NCI-H748 treated with DMSO at 0.1 percent for 48 hours (cell line): ENCODE measurements at regions not wholly inside any gene's neighbourhood (a gene's known extent, or its start where the extent isn't known, plus 50 kb on each side); places are given as distances from the start of the nearest gene placed in this dataset.
"Not testable (repeated sequence)": the region's sequence is repeated elsewhere in the genome, so short reads cannot be mapped to it uniquely, and the experiment has no call there.

ENCODE experiments used
- DNase-seq: peaks from one replicate; lab custom pipeline; 2025; lab: John Stamatoyannopoulos, UW

DNA sequence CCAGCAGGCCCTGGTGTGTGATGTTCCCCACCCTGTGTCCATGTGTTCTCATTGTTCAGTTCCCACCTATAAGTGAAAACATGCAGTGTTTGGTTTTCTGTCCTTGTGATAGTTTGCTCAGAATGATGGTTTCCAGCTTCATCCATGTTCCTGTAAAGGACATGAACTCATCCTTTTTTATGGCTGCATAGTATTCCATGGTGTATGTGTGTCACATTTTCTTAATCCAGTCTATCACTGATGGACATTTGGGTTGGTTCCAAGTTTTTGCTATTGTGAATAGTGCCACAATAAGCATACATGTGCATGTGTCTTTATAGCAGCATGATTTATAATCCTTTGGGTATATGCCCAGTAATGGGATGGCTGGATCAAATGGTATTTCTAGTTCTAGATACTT is 130.4 kb upstream of the FHL2 start:
- not testable (repeated sequence) for DNase-seq

DNA sequence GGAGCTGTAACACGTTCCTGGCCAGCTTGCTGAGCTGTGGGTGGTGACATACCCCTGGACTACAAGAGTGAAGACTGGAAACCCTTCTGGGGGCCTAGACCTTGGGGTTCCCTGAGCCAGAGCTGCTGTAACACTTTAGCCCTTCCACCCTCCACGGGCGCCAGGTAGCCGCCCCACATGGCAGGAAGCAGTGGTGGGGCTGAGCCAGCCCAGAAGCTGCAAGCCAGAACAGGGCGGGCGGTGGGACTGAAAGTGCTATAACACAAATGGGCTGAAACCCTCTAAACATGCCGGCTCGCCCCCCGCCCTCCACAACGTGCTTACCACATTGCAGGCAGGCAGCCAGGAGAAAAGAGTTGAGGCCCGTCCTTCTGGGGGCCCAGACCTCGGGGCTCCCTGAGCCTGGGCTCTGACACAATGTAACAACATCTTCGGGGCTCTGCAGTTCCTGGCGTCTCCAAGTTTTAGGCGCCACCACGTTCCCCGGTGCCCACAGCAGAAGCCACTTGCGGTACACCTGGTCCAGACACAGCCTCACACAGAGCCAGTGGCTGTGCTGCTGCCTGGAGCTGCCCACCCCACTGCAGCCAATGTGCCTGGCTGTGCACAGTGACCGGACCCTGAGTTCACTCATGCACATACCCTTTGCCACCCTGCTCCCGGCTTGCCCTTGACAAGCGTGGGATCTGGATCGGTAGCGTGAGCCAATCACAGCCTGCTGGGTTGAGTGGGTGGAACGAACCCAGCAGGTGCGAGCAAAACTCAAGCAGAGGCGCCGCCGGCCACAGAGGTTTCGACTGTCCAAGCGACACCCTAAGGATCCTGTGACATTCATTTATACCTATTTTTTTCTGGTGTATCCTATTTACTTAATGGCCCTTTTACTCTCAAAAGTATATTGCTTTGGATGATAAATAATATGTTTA is 127.4 kb upstream of the FHL2 start:
- no peak for DNase-seq

DNA sequence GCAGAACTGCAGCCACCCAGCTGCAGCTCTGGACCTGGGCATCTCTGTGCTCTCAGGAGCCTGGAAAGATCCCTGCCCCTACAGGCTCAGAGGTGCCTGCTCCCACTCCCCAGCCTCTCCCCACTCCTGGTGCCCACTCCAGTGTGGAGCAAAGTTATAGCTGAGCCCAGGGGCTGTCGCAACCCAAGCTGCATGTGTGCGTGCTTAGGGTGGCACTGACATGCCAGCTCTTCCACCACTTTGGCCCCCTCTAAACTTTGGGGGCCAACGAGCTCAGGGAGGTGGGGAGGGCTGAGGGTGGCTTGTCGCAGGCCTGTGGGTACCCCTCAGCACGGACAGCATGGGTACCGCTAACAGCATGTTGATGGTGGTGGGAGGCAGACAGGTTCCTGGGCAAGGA is 126.3 kb upstream of the FHL2 start:
- DNase-seq, result no peak

DNA sequence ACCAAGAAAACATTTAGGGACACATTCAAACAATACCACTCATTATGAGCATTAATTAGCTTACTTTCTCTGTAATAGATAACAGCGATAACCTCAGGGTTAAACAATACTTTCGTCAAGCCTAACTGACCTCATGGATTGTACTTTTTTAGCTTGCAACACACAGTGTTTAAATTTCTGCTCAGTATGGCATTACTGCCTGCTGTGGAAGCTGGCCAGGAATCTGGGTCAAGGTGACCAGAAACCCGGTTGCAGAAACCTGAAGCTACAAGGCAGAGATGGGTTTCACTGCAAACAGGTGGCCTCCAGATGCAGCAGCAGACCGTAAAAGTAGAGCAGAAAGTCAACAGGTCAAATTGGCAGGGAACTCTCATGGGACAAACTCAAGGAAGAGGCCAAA is 123.8 kb upstream of the FHL2 start:
- no peak for DNase-seq

DNA sequence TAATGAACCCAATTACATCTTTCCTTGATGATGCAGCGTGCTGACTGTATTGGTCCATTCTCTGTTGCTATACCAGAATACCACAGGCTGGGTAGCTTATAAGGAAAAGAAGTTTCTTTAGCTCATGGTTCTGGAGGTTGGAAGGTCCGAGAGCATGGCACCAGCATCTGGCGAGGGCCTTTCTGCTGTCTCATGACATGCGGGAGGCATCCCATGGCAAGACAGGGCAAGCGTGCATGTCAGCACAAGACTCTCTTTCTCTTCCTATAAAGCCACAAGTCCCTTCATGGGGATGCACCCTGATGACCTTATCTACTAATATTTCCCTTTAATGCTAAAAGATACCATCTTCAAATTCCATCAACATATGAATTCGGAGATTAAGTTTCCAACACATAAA is 122.8 kb upstream of the FHL2 start:
- DNase-seq, result no peak

DNA sequence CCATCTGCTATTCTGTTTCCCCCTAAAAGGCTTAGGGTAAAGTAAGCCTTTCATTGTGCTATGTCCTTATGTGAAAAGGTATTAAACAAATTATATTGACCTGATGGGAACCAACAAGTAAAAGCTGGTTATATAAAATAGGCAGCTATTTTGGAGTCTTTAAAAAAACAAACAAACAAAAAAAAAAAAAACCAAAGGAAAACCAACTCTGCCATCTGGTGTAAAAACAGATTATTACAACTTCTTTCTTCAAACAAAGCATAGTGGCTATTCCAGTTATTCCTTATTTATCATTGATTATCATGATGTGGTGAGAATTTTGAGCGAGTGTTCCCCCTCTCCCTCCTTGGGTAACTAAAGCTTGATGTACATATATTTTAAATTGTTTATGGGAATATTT is 122.3 kb upstream of the FHL2 start:
- no peak for DNase-seq

DNA sequence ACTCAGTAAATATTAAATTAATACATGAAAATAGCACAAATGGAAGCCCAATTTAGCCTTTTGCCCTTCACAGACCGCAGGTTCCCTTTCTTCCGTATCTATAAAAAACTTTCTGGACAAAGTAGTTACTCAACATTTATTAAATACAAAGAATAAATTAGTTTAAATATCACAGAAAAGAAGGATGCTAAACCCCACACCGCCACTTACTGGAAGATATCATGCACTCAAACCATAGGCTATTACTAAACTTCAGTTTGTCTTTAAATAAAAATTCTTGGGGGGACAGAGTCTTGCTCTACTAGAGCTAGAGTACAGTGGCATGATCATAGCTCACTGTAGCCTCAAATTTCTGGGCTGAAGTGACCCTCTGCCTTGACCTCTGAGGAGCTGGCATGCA is 120.7 kb upstream of the FHL2 start:
- no peak for DNase-seq

DNA sequence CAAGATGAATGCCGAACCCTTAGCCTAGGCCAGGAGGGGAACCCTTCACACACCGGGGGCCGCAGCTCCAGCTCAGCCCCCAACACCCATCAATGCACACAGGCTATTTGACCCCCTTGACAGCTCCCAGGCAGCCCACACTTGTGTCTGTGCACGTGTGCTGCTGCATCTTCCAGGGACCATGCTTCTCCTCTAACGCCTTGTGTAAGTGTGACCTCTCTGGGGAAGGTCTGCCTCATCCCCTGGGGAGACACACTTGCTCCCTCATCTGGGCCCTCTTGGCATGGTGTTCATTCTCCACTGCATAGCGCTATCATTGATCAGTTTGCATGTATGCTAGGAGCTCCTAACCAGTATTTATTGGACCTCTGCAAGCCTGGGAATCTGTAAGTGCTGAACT is 120.0 kb upstream of the FHL2 start:
- DNase-seq, result no peak

DNA sequence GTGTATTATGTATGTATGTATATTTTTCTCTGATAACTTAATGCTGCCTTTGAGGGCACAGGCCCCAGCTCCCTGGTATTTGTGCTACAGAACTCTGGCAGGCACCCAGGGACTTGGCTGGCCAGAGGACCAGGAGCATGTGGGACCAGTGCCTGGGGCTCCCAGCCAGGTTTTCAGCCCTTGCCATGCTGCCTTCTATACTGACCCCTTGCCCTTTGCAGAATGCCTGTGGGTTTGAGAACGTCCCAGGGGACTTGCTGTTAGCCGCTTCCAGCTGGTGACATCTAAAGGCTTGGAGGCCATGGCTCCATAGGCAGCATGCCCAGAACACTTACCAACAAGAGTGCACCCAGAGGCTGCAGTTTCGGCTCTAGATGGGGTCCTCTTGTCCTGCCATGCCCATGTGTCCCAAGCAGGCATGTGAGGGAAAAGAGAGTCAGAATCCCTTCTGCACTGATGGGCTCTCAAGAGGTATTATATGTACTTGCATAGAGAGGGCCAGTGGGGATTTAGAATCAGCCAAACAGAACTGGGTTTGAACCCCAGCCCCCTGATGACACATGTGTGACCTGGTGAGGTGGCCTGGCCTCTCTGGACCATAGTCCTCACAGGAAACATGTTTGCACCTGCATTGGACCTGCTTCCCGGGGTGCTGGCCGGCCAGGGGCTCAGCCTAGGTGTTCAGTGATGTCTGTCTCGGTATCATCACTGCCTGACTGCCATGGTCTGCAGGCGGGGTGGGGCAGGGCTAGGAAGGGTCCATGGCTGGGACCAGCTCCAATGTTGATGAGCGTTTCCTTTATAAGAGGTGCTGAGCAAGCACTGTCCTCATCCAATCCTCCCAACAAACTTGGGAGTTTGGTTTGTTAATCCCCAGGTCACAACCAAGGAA is 119.2 kb upstream of the FHL2 start:
- DNase-seq, result no peak

DNA sequence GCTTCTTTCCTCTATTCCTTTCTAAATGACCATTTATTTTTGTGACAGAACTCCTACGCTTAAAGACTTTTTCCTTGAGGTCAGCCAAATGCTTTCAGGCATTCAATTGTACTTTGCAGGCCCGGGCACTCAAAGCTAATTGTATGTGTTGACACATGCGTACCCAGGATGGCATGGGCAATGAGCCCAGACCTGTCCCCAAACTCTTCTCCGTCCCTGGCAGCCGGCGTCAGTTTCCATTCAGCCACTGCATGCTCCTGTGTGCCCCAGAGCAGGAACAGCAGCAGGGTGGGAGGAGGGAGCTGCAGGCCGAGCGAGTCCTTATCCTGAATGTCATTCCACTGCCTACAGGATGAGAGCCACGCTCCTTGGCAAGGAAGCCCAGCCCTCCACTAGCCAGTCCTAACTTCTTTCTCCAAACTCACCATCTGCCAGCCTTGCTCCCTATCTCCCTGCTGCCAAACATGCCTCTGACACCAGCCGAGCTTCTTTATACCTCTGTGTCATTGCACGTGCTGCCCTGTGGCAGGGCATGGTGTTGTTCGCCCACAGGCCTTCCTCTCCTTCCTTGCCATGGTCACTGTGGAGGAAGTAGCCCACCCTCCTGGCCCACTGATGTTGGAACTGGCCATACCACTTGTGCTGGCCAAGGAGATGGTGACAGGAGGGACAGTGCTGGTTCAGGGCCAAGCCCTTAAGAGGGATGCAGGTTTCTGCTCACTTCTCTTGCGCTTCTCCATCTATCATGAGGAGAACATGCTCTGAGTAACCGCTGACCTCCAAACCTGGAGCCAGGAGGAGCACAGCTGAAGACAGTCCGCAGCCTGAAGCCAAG is 116.9 kb upstream of the FHL2 start:
- no peak for DNase-seq

DNA sequence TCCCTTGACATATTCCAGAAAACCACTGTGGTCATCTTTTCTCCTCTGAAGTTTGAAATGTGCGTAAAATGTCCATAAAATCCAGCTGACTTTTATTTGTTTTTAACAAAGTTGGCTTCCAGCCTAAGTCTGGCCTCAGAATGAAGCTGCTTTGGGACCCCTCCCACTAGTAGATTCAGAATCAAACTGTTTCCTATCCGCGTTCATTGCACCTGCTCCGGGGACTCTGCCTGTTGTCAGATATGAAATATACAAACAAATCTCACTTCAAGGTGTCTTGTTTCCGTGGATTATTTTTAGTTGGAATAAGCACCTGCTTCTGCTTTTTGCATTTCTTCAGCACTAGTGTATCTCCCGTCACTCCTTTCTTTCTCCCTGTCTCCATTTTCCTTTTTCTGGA is 115.7 kb upstream of the FHL2 start:
- no peak for DNase-seq

DNA sequence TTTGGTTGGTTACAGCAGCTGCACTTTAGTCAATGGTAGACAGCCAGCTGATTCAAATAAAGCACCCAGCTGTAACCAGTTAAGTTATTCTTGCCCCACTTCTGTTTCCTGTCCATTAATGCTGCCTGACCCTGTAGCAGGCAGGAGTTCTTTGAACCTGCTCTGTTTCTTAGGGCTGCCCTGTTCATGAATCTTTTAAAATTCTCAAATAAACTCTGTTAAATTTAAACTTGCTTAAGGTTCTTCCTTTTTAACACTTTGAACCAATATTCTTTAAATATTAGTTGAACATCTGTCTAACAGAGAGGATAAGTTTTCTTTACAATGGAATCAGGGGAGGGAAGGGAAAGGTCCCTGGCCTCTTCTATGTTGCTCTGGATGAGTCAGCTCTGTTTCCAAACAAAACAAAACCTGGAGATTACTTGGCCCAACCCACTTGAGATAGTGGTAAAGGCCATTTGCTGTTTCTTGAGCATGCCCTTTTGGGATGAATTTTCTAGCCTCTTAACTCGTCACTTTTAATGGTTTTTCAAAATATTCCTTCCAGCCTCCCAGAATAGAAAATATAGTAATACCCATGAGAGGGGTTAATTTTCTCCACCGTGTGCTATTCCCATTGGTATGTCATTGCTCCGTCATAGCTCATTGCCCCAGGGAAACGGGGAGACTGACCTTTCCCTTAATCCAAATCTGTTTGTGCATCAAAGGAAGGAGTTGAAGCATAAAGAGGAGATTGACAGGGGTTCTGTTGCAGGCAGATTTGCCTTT is 112.1 kb upstream of the FHL2 start:
- DNase-seq, result no peak

DNA sequence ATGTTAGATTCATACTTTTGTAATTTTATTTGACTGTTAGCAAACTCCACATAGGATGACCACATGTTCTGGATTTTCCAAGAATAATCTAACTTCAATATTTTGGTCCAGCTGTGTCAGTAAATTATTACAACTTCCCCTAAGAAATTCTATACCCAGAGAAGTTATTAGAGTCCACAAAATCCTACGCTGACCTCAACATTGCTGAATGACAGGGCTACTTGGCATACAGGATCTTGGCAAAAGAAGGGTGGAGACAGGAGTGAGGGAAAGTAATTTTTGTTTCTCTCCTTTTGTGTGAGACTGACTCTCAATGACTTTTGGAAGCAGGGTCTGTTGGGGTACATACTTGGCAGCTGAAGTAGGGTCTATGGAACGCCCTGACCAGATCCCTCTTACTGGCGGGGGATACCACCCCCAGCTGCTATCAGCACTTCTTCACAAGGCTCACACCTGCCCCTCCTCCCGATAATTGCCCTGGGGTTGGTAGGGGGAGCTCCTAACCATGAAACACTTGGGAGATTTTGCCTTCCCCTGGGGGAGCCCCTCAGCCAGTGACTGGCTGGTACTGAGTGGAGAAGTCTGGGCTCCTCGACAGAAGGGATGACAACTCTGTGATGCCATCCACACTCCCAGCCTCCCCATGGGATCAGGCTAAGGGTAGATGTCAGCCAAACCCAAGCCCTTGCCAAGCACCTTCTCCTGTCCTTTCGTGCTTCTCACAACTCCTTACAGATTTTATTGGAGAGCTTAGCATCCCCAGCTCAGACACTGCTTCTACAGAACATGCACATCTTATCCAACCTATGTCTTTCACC is 110.6 kb upstream of the FHL2 start:
- DNase-seq, result no peak

DNA sequence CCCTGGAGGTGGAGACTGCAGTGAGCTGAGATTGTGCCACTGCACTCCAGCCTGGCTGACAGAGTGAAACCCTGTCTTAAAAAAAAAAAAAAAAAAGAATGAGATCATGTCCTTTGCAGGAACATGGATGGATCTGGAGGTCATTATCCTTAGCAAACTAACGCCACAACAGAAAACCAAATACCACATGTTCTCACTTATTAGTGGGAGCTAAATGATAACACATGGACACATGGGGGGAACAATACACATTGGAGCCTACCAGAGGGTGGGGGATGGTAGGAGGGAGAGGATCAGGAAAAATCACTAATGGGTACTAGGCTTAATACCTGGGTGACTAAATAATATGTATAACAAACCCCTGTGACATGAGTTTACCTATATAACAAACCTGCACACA is 108.0 kb upstream of the FHL2 start:
- not testable (repeated sequence) for DNase-seq

DNA sequence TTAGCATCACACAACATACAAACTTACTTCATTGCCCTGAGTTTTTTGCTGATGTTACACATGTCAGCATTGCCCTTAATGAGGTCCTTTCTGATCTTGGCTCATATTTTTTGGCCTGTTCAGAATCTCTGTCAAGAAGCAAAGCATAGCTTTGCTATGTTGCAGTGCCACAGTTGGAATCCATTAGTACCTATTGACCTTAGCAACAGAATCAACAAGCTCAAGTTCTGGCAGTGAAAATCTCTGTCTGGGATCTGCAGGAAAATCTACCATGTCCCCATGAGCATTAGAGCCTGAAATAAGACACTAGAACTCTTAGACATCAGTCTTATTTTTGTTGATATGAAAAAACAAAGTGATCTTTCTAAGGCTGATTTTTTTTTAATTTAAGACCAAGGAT is 105.6 kb upstream of the FHL2 start:
- DNase-seq, result no peak

DNA sequence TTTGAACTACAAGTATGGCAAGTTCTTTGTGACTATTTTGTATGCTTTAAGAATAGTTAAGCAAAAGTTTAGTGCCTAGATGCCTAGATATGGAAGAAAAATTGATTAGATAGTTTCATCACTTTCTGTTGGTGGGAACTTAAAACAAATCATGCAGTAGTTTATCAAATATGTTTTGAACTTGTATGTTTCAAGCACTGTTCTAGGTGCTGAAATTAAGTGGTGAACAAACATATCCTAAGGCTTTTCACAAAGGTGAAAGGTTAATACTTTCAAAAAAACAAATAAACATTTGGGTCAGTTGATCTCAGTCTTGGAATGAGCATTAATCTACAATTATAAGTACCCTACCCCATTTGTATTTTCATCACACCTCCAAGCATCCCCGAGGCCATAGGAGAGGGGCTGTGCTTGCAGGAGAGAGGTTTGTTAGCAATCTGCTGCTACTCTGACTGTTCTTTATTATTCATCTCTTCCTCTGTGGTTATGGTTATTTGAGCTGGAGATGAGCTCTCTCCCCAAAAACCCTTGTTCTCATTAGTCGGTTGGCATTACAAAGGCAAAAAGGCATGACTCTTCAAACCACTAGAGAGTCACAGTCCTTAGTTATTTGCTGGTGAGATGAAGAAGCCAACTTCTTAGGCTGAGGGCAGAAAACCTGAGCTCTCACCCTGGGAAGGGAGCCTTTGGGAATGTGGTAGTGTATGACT is 103.9 kb upstream of the FHL2 start:
- DNase-seq, result no peak

DNA sequence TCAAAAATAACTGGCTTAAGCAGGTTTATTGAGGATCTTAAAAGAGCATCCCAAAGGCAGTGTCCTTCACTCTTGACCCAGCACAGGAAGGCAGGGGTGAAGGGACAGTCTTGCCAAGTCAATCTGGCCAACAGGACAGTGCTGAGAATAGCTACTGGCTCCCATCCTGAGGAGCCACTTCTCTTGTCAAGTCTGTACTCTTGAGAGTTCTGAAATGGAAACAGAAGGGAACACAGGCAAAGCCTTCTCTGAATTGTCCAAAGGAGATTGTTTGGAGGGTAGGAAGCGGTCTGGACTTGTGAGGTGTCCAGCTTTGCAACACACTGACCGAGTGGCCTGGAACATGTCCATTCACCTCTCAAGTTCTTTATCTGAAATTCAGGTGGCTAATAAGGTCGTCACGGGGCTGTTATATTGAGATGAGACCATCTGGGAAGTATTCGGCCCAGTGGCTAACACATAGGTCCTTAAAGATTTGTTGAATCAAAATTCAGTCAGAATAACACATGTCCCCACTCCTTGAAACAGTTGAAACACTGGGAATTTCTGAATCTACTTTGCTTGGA is 99.5 kb upstream of the FHL2 start:
- DNase-seq, result no peak

DNA sequence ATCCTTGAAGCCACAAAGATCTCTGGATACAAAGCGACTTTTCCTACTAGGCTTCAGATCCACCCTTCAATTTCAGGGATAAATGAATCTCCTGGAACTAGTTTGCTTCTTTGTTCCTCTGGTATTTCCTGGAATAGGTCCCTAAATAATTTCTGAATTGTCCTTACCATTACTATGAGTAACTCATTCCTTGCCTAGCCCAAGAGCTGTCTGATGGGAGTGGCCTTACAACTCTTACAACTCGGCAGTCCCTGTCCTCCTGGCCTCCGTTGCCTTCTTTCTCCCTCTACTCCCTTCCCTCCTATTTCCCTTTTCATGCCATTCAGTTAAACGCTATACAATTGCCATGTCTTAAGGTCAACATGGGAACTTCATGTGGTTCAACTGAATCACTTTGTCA is 98.2 kb upstream of the FHL2 start:
- DNase-seq, result no peak

DNA sequence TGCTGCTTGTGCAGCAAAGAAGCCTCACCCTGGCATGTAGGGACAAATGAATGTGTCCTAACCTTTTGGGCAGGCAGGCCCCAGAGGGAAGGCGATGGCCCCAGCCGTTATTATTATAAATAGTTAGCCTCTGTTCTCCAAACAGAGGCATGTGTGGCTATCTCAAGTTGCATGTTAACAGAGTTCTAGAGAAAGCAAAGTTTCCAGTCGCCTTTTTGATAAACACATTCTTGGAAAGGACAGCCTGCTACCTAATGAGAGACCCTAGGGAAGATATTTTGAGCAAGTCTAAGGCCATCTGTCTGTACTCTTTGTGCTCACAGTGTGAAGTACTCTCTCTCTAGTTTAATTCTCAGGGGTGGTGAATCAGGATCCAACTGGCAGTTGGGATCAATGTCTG is 97.4 kb upstream of the FHL2 start:
- DNase-seq, result no peak
